ENCODE measurements at regions not wholly inside any gene's neighbourhood (a gene's known extent, or its start where the extent isn't known, plus 50 kb on each side); places are given as distances from the start of the nearest gene placed in this dataset.

GRCh38 chr13:50706505-50706904, 137.0 kb downstream of the DLEU7 start:
- TF ChIP-seq CTCF (conservative IDR thresholded peaks at IDR 0.05; ENCODE audit: low read depth, low read length) (no peak), POLR2A (IDR thresholded peaks at IDR 0.05; ENCODE audit: low read depth, low read length) (no peak), FOS (IDR thresholded peaks at IDR 0.05; ENCODE audit: low read depth, low read length) (no peak), BHLHE40 (IDR thresholded peaks at IDR 0.05; ENCODE audit: low read depth, low read length) (no peak), MXI1 (IDR thresholded peaks at IDR 0.05; ENCODE audit: borderline replicate concordance, low read depth, low read length) (no peak), USF2 (IDR thresholded peaks at IDR 0.05; ENCODE audit: low read depth, low read length) (no peak), ELK1 (IDR thresholded peaks at IDR 0.05; ENCODE audit: borderline replicate concordance, low read depth, low read length) (no peak), RAD21 (IDR thresholded peaks at IDR 0.05; ENCODE audit: low read length) (no peak)
